ENCODE measurements at regions not wholly inside any gene's neighbourhood (a gene's known extent, or its start where the extent isn't known, plus 50 kb on each side); places are given as distances from the start of the nearest gene placed in this dataset.

DNA sequence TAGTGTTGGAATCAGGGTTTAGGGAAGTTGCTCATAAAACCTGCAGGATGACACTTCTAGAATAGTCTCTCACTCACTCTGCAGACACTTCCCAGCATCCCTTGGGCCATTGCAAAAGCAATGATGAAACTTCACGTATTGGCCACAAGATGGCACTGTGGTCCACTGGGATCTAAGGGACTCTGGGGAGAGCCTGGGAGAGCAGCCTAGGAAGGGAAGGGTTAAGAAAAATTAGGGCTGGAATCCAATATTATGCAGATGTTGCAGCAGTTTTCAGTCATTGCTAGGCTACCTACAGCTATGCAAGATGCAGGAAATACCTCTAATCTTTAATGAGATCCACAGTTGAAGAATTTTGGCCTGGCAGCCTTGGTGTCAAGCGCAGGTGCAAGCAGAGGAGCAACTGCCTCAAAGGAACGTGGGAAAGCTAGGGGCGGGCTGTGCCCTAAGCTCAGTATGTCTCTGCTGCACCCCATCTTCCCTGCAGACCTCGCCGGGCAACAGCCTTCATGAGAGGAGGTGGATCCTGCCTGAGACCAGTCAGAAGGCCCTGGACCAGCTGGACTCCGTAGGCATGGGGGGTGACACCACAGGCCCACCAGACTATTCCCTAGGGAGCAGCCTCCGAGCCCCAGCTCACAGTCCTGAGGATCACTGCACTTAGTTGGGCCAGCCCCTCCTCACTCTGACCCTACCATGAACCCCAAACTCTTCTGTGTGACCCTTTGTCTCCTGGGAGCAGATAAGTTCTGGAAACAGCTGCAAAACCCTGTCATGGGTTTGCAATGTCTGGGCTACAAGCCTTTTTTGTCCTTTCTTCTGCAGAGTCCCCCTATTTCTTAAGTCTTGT lies 127.9 kb upstream of the PRSS58 start:
- peak; percentile 63 for DNase-seq

DNA sequence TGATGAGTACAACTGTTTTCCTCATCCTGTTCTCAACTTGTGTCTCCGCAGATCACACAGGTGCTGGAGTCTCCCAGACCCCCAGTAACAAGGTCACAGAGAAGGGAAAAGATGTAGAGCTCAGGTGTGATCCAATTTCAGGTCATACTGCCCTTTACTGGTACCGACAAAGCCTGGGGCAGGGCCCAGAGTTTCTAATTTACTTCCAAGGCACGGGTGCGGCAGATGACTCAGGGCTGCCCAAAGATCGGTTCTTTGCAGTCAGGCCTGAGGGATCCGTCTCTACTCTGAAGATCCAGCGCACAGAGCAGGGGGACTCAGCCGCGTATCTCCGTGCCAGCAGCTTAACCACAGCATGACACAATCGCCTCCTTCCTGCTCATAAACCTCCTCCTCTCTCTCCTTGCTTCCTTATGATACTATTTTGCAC lies 126.7 kb upstream of the PRSS58 start:
- DNase-seq, result no peak

- DNase-seq, result no peak
These were observed 126.1 kb upstream of the PRSS58 start for GRCh38 chr7:142383841-142384492.

GRCh38 chr7:142381727-142382390 lies 124.0 kb upstream of the PRSS58 start:
- no peak for DNase-seq

GRCh38 chr7:142380069-142380468 lies 122.2 kb upstream of the PRSS58 start:
- no peak for DNase-seq

DNA sequence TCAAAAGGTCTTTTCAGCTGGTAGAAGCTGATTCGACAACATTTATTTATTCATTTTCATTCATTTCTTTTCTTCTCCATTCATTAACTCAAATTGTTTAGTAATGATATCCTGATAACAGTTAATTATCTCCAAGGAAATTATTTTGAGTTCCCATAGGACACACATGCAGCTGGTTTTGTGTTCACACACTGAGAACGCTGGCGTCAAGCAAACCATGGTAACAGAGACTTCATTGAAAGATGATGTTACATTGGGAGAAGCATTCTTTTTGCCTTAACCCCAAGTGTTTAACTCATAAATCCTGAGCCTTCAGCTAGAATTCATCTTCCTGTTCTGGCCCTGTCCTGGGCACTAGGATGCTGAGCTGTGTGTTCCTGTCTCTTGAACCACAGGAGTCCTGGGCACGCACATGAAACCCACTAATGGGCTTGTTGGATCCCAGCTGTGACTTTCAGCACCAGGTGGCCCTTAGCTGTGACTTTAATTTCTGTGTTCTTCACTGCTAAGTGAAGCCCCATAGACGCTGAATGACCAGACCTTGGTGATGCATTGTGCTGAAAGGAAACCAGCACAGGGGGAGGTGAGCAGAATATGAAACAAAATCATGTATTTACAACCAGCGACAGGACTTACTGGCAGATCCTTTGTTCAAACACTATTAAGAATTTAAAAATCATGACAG lies 121.5 kb upstream of the PRSS58 start:
- DNase-seq, result no peak

- DNase-seq, result no peak
These were observed 119.7 kb upstream of the PRSS58 start for GRCh38 chr7:142377567-142377966.

DNA sequence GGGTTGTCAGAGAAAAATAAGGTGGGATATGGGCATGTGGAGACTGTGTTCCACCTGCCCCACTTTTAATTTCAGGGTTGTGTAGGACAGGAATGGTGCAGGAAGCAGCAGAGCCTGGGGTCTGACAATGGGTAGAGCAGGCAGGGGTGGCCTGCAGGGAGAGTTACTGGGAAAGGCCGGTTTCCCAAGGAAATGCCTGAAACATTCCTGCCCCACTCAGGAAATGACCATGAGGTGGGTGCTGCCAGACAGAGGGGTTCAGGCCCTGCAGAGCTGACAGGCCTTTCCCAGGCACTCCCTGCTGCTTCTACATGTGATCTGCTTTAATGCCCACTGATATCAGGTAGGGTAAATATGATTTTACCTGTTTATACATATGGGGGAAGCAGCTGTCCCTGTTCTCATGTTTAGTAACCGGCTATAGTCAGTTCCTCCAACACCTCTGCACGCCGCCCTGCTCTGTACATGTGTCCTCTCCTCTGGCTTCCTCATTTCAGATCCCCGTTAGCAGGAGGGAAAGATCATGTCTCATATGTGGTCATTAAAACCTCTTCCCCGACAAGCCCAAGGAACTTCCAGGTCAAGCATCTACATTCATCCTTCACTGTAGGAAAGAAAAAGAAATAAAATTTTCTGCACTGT lies 118.6 kb upstream of the PRSS58 start:
- no peak for DNase-seq

GRCh38 chr7:142375710-142376313 lies 118.0 kb upstream of the PRSS58 start:
- peak; percentile 13 for DNase-seq

- no peak for DNase-seq
These were observed 114.9 kb upstream of the PRSS58 start for GRCh38 chr7:142372727-142373126.

DNA sequence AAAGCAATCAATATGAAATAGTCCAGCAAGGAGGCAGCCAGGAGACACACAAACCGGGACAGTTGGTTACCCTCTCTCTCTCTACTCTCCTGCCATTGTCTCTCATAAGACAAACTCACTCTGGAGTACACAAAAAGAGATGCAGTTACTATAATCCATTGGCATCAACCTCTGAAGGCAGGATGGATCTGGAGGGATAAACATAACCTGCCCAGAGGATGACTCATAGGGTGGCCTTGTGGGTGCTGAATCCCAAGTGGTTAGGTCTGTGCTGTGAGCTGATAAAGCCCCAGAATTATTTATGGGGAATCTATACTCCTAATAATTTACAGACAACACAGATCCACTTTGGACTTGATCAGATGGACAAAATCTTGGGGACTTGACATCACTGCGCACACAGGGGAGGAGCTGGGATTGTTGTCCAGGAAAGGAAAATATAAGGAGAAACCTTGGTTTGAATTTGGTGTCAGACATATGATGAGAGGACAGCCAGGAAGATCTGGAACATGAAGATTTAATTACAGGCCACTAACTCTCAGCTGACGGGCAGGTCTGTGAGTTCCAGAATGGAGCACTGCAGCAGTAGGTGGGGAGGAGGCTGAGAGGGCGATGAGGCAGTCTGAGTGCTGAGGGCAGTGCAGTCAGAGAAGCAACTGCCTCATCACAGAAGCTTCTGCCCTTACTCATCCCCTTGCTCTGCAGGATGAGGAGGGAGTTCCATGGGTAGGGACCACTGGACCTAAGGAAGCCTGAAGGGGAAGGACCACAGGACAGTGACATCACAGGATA lies 113.9 kb upstream of the PRSS58 start:
- DNase-seq, result no peak

- no peak for DNase-seq
These were observed 107.6 kb upstream of the PRSS58 start for GRCh38 chr7:142365410-142365842.

DNA sequence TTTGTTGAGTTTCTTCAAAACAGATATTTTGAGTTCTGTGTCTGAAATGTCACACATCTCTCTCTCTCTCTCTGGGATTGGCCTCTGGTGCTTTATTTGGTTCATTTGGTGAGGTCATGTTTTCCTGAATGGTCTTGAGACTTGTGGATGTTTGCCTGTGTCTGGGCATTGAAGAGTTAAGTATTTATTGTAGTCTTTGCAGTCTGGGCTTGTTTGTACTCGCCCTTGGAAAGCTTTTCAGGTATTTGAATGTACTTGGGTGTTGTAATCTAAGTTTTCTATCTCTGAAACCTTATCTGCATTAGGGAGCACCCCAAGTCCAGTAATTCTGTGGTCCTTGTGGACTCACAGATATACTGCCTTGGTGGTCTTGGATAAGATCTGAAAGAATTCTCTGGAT lies 106.7 kb upstream of the PRSS58 start:
- no peak for DNase-seq

- DNase-seq, result no peak
These were observed 104.5 kb upstream of the PRSS58 start for GRCh38 chr7:142362349-142362748.

- DNase-seq, result no peak
These were observed 101.9 kb upstream of the PRSS58 start for GRCh38 chr7:142359694-142360279.

GRCh38 chr7:142357953-142358520 lies 100.2 kb upstream of the PRSS58 start:
- peak; percentile 69 for DNase-seq

- DNase-seq, result peak; percentile 18
These were observed 98.3 kb upstream of the PRSS58 start for GRCh38 chr7:142356166-142356565.

- DNase-seq, result no peak
These were observed 97.5 kb upstream of the PRSS58 start for GRCh38 chr7:142355328-142355727.

- no peak for DNase-seq
These were observed 95.5 kb upstream of the PRSS58 start for GRCh38 chr7:142353147-142354060.
